Endothelial cell of umbilical vein (primary cell): ENCODE measurements at regions not wholly inside any gene's neighbourhood (a gene's known extent, or its start where the extent isn't known, plus 50 kb on each side); places are given as distances from the start of the nearest gene placed in this dataset.

ENCODE experiments used
- EZH2 ChIP-seq: IDR thresholded peaks from 2 replicates; pipeline ENCODE4 v1.6.1; 2012; ENCODE audit warnings: borderline replicate concordance, low read depth, mild to moderate bottlenecking, moderate library complexity, low read length, inconsistent platforms; ENCODE audit not compliant: severe bottlenecking
- GATA2 ChIP-seq: IDR thresholded peaks from 2 replicates; pipeline ENCODE4 v1.7.0; 2011; ENCODE audit warnings: low read depth, mild to moderate bottlenecking, moderate library complexity, mixed read lengths, low read length; ENCODE audit not compliant: insufficient read length, insufficient read depth
- JUN ChIP-seq: IDR thresholded peaks from 2 replicates; pipeline ENCODE4 v1.6.1; 2011; ENCODE audit warnings: borderline replicate concordance, low read depth; ENCODE audit not compliant: insufficient read length, insufficient read depth
- MAX ChIP-seq: IDR thresholded peaks from 2 replicates; pipeline ENCODE4 v1.6.1; 2011; ENCODE audit not compliant: insufficient read depth, insufficient read length
- MYC ChIP-seq: IDR thresholded peaks from one replicate; pipeline ENCODE4 v1.6.1; 2011; ENCODE audit warnings: mild to moderate bottlenecking, low read depth, low read length
- POLR2A ChIP-seq: IDR thresholded peaks from 2 replicates; pipeline ENCODE4 v1.6.1; 2012; ENCODE audit warnings: low read depth, mild to moderate bottlenecking, control low read depth, low read length
- POLR2AphosphoS5 ChIP-seq: IDR thresholded peaks from 2 replicates; pipeline ENCODE4 v1.6.1; 2012; ENCODE audit warnings: low read depth, mild to moderate bottlenecking, control low read depth, low read length, moderate library complexity; ENCODE audit not compliant: insufficient read depth
- TF ChIP-seq, protein P1 (sequence below), 2 donors: IDR thresholded peaks; 1 replicate in 1 of 2; 2 replicates in 1 of 2; pipeline ENCODE4 v1.5.1; 2011; ENCODE audit warnings: low read length in 2 of 2, mild to moderate bottlenecking in 2 of 2, moderate library complexity in 2 of 2, control low read depth in 1 of 2, inconsistent platforms in 1 of 2, low read depth in 1 of 2; ENCODE audit not compliant: insufficient read depth in 1 of 2; ENCODE audit errors: extremely low read depth in 1 of 2

- TF ChIP-seq, protein P1, sequence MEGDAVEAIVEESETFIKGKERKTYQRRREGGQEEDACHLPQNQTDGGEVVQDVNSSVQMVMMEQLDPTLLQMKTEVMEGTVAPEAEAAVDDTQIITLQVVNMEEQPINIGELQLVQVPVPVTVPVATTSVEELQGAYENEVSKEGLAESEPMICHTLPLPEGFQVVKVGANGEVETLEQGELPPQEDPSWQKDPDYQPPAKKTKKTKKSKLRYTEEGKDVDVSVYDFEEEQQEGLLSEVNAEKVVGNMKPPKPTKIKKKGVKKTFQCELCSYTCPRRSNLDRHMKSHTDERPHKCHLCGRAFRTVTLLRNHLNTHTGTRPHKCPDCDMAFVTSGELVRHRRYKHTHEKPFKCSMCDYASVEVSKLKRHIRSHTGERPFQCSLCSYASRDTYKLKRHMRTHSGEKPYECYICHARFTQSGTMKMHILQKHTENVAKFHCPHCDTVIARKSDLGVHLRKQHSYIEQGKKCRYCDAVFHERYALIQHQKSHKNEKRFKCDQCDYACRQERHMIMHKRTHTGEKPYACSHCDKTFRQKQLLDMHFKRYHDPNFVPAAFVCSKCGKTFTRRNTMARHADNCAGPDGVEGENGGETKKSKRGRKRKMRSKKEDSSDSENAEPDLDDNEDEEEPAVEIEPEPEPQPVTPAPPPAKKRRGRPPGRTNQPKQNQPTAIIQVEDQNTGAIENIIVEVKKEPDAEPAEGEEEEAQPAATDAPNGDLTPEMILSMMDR (IDR thresholded peaks at IDR 0.05; ENCODE audit: extremely low read depth in 1 of 2, insufficient read depth in 1 of 2, low read depth in 1 of 2, low read length in 2 of 2): no peak
- TF ChIP-seq POLR2AphosphoS5: no peak
- TF ChIP-seq EZH2: no peak
- TF ChIP-seq POLR2A: no peak
- TF ChIP-seq GATA2: no peak
- no peak for TF ChIP-seq MAX
- no peak for TF ChIP-seq MYC
- TF ChIP-seq JUN: no peak
Observed at GRCh38 chr3:181628384-181628783, 83.3 kb upstream of the SOX2 start.
